ENCODE measurements at regions not wholly inside any gene's neighbourhood (a gene's known extent, or its start where the extent isn't known, plus 50 kb on each side); places are given as distances from the start of the nearest gene placed in this dataset.

DNA sequence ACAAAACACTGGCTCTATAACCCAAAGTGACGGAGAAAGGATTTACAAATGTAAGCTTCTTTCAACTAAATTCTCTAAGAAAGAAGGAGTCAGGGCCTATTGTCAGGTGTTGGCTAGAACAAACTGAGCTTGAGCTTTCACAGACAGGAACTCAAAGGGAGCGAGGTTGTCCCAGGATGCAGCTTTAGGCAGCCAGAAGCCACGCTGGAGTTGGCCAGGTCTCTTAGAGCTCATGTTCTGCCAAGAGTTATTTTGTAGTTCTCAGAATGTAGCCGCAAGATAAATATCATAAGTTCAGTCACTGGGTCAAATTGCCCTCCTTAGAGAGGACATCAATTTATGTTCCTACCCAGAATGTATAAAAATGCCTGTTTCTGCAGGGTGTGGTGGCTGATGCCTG, 54.1 kb upstream of the GREB1L start:
- H3K4me3 ChIP-seq (ENCODE audit: low read depth, low read length), result no peak overlapping the region
- TF ChIP-seq, protein P1, sequence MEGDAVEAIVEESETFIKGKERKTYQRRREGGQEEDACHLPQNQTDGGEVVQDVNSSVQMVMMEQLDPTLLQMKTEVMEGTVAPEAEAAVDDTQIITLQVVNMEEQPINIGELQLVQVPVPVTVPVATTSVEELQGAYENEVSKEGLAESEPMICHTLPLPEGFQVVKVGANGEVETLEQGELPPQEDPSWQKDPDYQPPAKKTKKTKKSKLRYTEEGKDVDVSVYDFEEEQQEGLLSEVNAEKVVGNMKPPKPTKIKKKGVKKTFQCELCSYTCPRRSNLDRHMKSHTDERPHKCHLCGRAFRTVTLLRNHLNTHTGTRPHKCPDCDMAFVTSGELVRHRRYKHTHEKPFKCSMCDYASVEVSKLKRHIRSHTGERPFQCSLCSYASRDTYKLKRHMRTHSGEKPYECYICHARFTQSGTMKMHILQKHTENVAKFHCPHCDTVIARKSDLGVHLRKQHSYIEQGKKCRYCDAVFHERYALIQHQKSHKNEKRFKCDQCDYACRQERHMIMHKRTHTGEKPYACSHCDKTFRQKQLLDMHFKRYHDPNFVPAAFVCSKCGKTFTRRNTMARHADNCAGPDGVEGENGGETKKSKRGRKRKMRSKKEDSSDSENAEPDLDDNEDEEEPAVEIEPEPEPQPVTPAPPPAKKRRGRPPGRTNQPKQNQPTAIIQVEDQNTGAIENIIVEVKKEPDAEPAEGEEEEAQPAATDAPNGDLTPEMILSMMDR (IDR thresholded peaks at IDR 0.05; ENCODE audit: insufficient read depth, low read length, missing control alignments), result no peak
- DNase-seq (ENCODE audit: low read depth, low spot score), result no peak
- ChIA-PET POLR2A (no interaction called here), CTCF (interaction anchor here (1.4 to 10.6 kb wide), 4 partner anchors 8 to 413 kb away, joined by 3 to 116 read pairs (median 4); partner anchors contain the start of gene ESCO1)

DNA sequence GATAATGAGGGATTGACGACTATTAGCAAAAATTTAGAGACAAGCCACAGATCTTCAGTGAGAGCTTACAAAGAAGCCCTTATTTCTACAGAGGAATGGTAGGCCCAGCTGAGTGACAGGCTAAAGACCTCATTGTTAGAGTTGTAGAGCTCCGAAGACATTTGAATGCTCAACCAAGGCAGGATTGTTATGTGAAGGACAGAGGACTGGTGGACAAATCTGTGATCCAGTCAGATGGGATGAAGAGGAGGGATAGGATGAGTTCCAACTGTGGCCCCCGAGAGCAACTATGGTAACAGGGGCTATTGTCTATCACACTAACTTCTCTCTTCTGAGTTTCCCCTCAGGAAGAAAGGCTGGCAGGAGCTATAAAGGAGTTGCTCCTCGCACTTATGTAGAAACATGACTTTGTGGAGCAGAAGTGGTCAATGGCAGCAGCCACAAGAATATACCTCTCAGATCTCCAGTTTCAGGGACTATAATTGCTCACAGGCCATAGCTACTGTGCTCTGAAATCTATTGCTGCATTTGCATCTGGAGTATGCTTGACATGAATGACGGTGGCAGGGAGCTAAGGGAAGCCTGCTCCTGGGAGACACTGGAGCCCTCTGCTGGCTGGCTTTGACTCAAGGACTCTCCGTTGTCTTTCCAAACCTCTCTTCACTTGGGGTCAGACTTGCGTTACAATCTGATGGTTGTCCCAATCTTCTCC, 50.3 kb upstream of the GREB1L start:
- ChIA-PET POLR2A (interaction anchor here (0.6 kb wide), 2 partner anchors 74 to 409 kb away, joined by 3 read pairs; partner anchors contain the start of gene ESCO1), CTCF (interaction anchor here (0.8 to 10.6 kb wide), 21 partner anchors 12 to 775 kb away, joined by 3 to 190 read pairs (median 4); partner anchors contain the start of gene ESCO1)
- DNase-seq (ENCODE audit: low read depth, low spot score), result no peak

More for the DNA sequence above, 50.3 kb upstream of the GREB1L start:
- no peak overlapping the region for H3K4me3 ChIP-seq (ENCODE audit: low read depth, low read length)
- TF ChIP-seq, protein P1 (IDR thresholded peaks at IDR 0.05; ENCODE audit: insufficient read depth, low read length, missing control alignments), result peak; percentile 88

Measured in AG04449 (cell line).